RWPE2 (cell line): ENCODE measurements at regions not wholly inside any gene's neighbourhood (a gene's known extent, or its start where the extent isn't known, plus 50 kb on each side); places are given as distances from the start of the nearest gene placed in this dataset.

Source experiments
- ATAC-seq: fragments of 200-7000 bp; cut with Tn5 transposase; 3 replicates; pipeline ENCODE4 v1.9.1; 2021; ENCODE audit warnings: low read depth
- DNase-seq: peaks from one replicate; pipeline ENCODE4 v3.0.0-alpha.2; 2020; ENCODE audit warnings: low spot score
- H3K27ac ChIP-seq: fragments of 450-650 bp; 2 replicates; pipeline ENCODE4 v1.5.1; 2017; ENCODE audit warnings: mild to moderate bottlenecking; ENCODE audit not compliant: poor library complexity, severe bottlenecking
- H3K27me3 ChIP-seq: fragments of 250-450 bp; sonication (Bioruptor Pico); 2 replicates; pipeline ENCODE4 v1.5.1; 2021; ENCODE audit warnings: mild to moderate bottlenecking, moderate library complexity; ENCODE audit not compliant: insufficient read depth, poor library complexity, severe bottlenecking
- H3K36me3 ChIP-seq: fragments of 250-450 bp; sonication (Bioruptor Pico); 2 replicates; pipeline ENCODE4 v1.5.1; 2020; ENCODE audit warnings: low read depth, mild to moderate bottlenecking, moderate library complexity
- H3K4me1 ChIP-seq: fragments of 250-450 bp; sonication (Bioruptor Pico); 2 replicates; pipeline ENCODE4 v1.5.1; 2021; ENCODE audit warnings: mild to moderate bottlenecking, moderate library complexity; ENCODE audit not compliant: insufficient read depth, poor library complexity, severe bottlenecking
- H3K4me3 ChIP-seq: fragments of 250-450 bp; sonication (Bioruptor Pico); 2 replicates; pipeline ENCODE4 v1.5.1; 2021; ENCODE audit warnings: mild to moderate bottlenecking, moderate library complexity; ENCODE audit not compliant: severe bottlenecking
- H3K9me3 ChIP-seq: fragments of 250-450 bp; sonication (Bioruptor Pico); 2 replicates; pipeline ENCODE4 v1.5.1; 2021; ENCODE audit warnings: mild to moderate bottlenecking, moderate library complexity; ENCODE audit not compliant: severe bottlenecking
- CTCF ChIP-seq: fragments of 450-650 bp; IDR thresholded peaks from one replicate; pipeline ENCODE4 v1.5.1; 2017; ENCODE audit warnings: mild to moderate bottlenecking, moderate library complexity; ENCODE audit not compliant: poor library complexity, severe bottlenecking

- H3K4me1 ChIP-seq, result no peaks in the 10 kb centered on the region
- no peak for TF ChIP-seq CTCF
- no peaks in the 10 kb centered on the region for H3K27me3 ChIP-seq
- peaks cover 3% of the 10 kb centered on the region for H3K9me3 ChIP-seq
- no peak for ATAC-seq
- no peak for DNase-seq
- H3K4me3 ChIP-seq, result no peak overlapping the region
- no peak overlapping the region for H3K27ac ChIP-seq
- no peaks in the 10 kb centered on the region for H3K36me3 ChIP-seq
Measured at GRCh38 chr7:149362696-149363095, 98.2 kb downstream of the ZNF777 start.

GRCh38 chr7:149367418-149368180 lies 93.3 kb downstream of the ZNF777 start:
- H3K27me3 ChIP-seq, result no peaks in the 10 kb centered on the region
- ATAC-seq (no peak), DNase-seq (no peak)
- no peak overlapping the region for H3K4me3 ChIP-seq
- no peak for TF ChIP-seq CTCF
- no peak overlapping the region for H3K27ac ChIP-seq
- H3K4me1 ChIP-seq, result no peaks in the 10 kb centered on the region
- no peaks in the 10 kb centered on the region for H3K9me3 ChIP-seq
- no peaks in the 10 kb centered on the region for H3K36me3 ChIP-seq

GRCh38 chr7:149369497-149369896 lies 91.4 kb downstream of the ZNF777 start:
- no peaks in the 10 kb centered on the region for H3K27me3 ChIP-seq
- TF ChIP-seq CTCF, result no peak
- ATAC-seq (no peak), DNase-seq (no peak)
- no peaks in the 10 kb centered on the region for H3K36me3 ChIP-seq
- H3K9me3 ChIP-seq, result no peaks in the 10 kb centered on the region
- H3K27ac ChIP-seq, result no peak overlapping the region
- H3K4me1 ChIP-seq, result no peaks in the 10 kb centered on the region
- no peak overlapping the region for H3K4me3 ChIP-seq

- H3K4me3 ChIP-seq, result no peak overlapping the region
- H3K27me3 ChIP-seq, result no peaks in the 10 kb centered on the region
- DNase-seq (no peak), ATAC-seq (no peak)
- H3K9me3 ChIP-seq, result no peaks in the 10 kb centered on the region
- TF ChIP-seq CTCF, result no peak
- no peak overlapping the region for H3K27ac ChIP-seq
- H3K4me1 ChIP-seq, result no peaks in the 10 kb centered on the region
- H3K36me3 ChIP-seq, result no peaks in the 10 kb centered on the region
Measured at GRCh38 chr7:149370790-149371189, 90.1 kb downstream of the ZNF777 start.

GRCh38 chr7:149373089-149373488 lies 87.8 kb downstream of the ZNF777 start:
- H3K27ac ChIP-seq, result no peak overlapping the region
- H3K4me3 ChIP-seq, result no peak overlapping the region
- no peaks in the 10 kb centered on the region for H3K9me3 ChIP-seq
- no peaks in the 10 kb centered on the region for H3K4me1 ChIP-seq
- H3K36me3 ChIP-seq, result no peaks in the 10 kb centered on the region
- ATAC-seq (no peak), DNase-seq (no peak)
- no peaks in the 10 kb centered on the region for H3K27me3 ChIP-seq
- no peak for TF ChIP-seq CTCF
